Thyroid gland (tissue), 4 donors: ENCODE measurements at regions not wholly inside any gene's neighbourhood (a gene's known extent, or its start where the extent isn't known, plus 50 kb on each side); places are given as distances from the start of the nearest gene placed in this dataset.

Source experiments
- POLR2A ChIP-seq, 2 donors: fragments of 450-650 bp; IDR thresholded peaks; one replicate each; pipeline ENCODE4 v1.6.1; 2017; ENCODE audit warnings: antibody characterized with exemption in 2 of 2, mild to moderate bottlenecking in 2 of 2, moderate library complexity in 1 of 2
- TF ChIP-seq, protein P1 (sequence below), 6 experiments: fragments of 200-600 bp in 3 of 6; fragments of 450-650 bp in 3 of 6; sonication (generic) in 3 of 6; IDR thresholded peaks; one replicate each; pipeline ENCODE4 v1.5.1; 2016 to 2019; ENCODE audit warnings: antibody characterized with exemption in 6 of 6, mild to moderate bottlenecking in 2 of 6, inconsistent platforms in 1 of 6, moderate library complexity in 1 of 6

- TF ChIP-seq, protein P1, sequence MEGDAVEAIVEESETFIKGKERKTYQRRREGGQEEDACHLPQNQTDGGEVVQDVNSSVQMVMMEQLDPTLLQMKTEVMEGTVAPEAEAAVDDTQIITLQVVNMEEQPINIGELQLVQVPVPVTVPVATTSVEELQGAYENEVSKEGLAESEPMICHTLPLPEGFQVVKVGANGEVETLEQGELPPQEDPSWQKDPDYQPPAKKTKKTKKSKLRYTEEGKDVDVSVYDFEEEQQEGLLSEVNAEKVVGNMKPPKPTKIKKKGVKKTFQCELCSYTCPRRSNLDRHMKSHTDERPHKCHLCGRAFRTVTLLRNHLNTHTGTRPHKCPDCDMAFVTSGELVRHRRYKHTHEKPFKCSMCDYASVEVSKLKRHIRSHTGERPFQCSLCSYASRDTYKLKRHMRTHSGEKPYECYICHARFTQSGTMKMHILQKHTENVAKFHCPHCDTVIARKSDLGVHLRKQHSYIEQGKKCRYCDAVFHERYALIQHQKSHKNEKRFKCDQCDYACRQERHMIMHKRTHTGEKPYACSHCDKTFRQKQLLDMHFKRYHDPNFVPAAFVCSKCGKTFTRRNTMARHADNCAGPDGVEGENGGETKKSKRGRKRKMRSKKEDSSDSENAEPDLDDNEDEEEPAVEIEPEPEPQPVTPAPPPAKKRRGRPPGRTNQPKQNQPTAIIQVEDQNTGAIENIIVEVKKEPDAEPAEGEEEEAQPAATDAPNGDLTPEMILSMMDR (IDR thresholded peaks at IDR 0.05), result no peak
- TF ChIP-seq POLR2A (IDR thresholded peaks at IDR 0.05), result no peak
These were observed 1198.7 kb downstream of the PCDH7 start for GRCh38 chr4:31918891-31919290.
